K562 (cell line): ENCODE measurements at regions not wholly inside any gene's neighbourhood (a gene's known extent, or its start where the extent isn't known, plus 50 kb on each side); places are given as distances from the start of the nearest gene placed in this dataset.

ENCODE experiments used
- ATAC-seq: fragments of 200-7000 bp; cut with Tn5 transposase; 3 replicates; pipeline ENCODE4 v1.9.1; 2020; ENCODE audit warnings: moderate library complexity
- BruUV-seq: library from RNA; stranded (reverse); fragments of 400-500 nt; replicated peaks from 2 replicates; lab custom pipeline; 2021; lab: Mats Ljungman, UMichigan
- CTCF ChIA-PET: fragments of 300-600 bp; formaldehyde crosslinking; extraction: SDS; loops from one replicate; lab custom pipeline; 2021; ENCODE audit warnings: low intra/inter-chr PET ratio; lab: Yijun Ruan, JAX
- POLR2A ChIA-PET: fragments of 300-600, 350-650 bp; sonication (Branson Sonifier 250); formaldehyde crosslinking; extraction: SDS; loops from one replicate; lab custom pipeline; 2021; ENCODE audit warnings: antibody characterized with exemption, inconsistent platforms; lab: Yijun Ruan, JAX
- DNase-seq, 4 experiments: peaks; one replicate each; pipeline versions ENCODE4 v3.0.0 to v3.0.0-alpha.2; 2011 to 2018; ENCODE audit warnings: low spot score in 3 of 4, mixed read lengths in 3 of 4; ENCODE audit errors: extremely low read depth in 1 of 4
- FAIRE-seq: peaks from 2 replicates; lab custom pipeline; 2011; peaks lifted over from hg19 to GRCh38; lab: Jason Lieb, UNC
- H2AFZ ChIP-seq: 2 replicates; pipeline ENCODE4 v1.6.0; 2011; ENCODE audit warnings: low read depth, low read length, control low read depth, inconsistent platforms
- H3K27ac ChIP-seq: fragments of 200-600 bp; 3 replicates; pipeline ENCODE4 v1.8.0; 2011; ENCODE audit warnings: low read depth, mild to moderate bottlenecking, control low read depth, inconsistent platforms, low read length, moderate library complexity, mixed read lengths; ENCODE audit errors: extremely low read depth
- H3K27me3 ChIP-seq, 2 experiments: fragments of 300-600 bp in 1 of 2; 2 replicates in 1 of 2; 3 replicates in 1 of 2; pipeline versions ENCODE4 v1.6.0 to v1.8.0; 2011; ENCODE audit warnings: inconsistent platforms in 2 of 2, low read length in 2 of 2, mild to moderate bottlenecking in 1 of 2, mixed read lengths in 1 of 2, moderate library complexity in 1 of 2; ENCODE audit not compliant: control insufficient read depth in 2 of 2, insufficient read depth in 2 of 2
- H3K36me3 ChIP-seq: fragments of 300-600 bp; 3 replicates; pipeline ENCODE4 v1.8.0; 2011; ENCODE audit warnings: mild to moderate bottlenecking, low read length, inconsistent platforms; ENCODE audit not compliant: control insufficient read depth, insufficient read depth
- H3K4me1 ChIP-seq, 2 experiments: fragments of 200-600 bp in 1 of 2; replicated peaks in 1 of 2; 2 replicates in 1 of 2; 3 replicates in 1 of 2; pipeline versions ENCODE4 v1.5.1 to v1.8.0; 2011; ENCODE audit warnings: inconsistent platforms in 2 of 2, low read length in 2 of 2, mild to moderate bottlenecking in 1 of 2, mixed read lengths in 1 of 2, moderate library complexity in 1 of 2; ENCODE audit not compliant: control insufficient read depth in 2 of 2, insufficient read depth in 2 of 2
- H3K4me2 ChIP-seq: 2 replicates; pipeline ENCODE4 v1.6.1; 2011; ENCODE audit warnings: low read length, control low read depth, inconsistent platforms, mixed read lengths; ENCODE audit not compliant: insufficient read depth
- H3K4me3 ChIP-seq: fragments of 200-600 bp; sonication (generic), shearing (Covaris generic); 2 replicates; pipeline ENCODE4 v1.5.1; 2016; ENCODE audit warnings: control low read depth, inconsistent platforms
- H3K79me2 ChIP-seq: fragments of 200-600 bp; 3 replicates; pipeline ENCODE4 v1.8.0; 2011; ENCODE audit warnings: low read length, inconsistent platforms; ENCODE audit not compliant: control insufficient read depth, insufficient read depth
- H3K9ac ChIP-seq, 2 experiments: 2 replicates each; pipeline versions ENCODE4 v1.6.0 to v1.6.1; 2011; ENCODE audit warnings: low read depth in 2 of 2, low read length in 2 of 2, control low read depth in 1 of 2, inconsistent platforms in 1 of 2, mild to moderate bottlenecking in 1 of 2, mixed read lengths in 1 of 2; ENCODE audit not compliant: insufficient read depth in 1 of 2
- H3K9me1 ChIP-seq: one replicate; pipeline ENCODE4 v1.6.0; 2011; ENCODE audit warnings: inconsistent platforms, mild to moderate bottlenecking, low read length, moderate library complexity; ENCODE audit not compliant: control insufficient read depth, insufficient read depth
- H3K9me3 ChIP-seq: replicated peaks from 2 replicates; pipeline ENCODE4 v1.5.1; 2011; ENCODE audit warnings: low read depth, low read length, inconsistent platforms; ENCODE audit not compliant: control insufficient read depth, insufficient read depth
- H4K20me1 ChIP-seq: replicated peaks from 2 replicates; pipeline ENCODE4 v1.6.1; 2011; ENCODE audit warnings: low read length, inconsistent platforms, mixed read lengths; ENCODE audit not compliant: control insufficient read depth, insufficient read depth
- BRCA1 ChIP-seq, 2 experiments: fragments of 450-650 bp in 1 of 2; sonication (generic) in 1 of 2; formaldehyde crosslinking in 1 of 2; IDR thresholded peaks; 2 replicates each; pipeline versions ENCODE4 v1.5.0 to v1.6.1; 2017 to 2020; ENCODE audit warnings: mild to moderate bottlenecking in 1 of 2, missing genetic modification reagents in 1 of 2
- CXXC5 ChIP-seq: fragments of 250-450 bp; sonication (Bioruptor Pico); IDR thresholded peaks from 2 replicates; pipeline ENCODE4 v1.8.0; 2022; ENCODE audit warnings: inconsistent platforms, mild to moderate bottlenecking, moderate library complexity
- EHMT2 ChIP-seq: fragments of 450-650 bp; IDR thresholded peaks from 2 replicates; pipeline ENCODE4 v1.6.1; 2018; ENCODE audit warnings: antibody characterized with exemption
- ELF1 ChIP-seq: fragments of 200-800 bp; sonication (Bioruptor generic); IDR thresholded peaks from 2 replicates; pipeline ENCODE4 v1.6.1; 2016; ENCODE audit warnings: missing genetic modification characterization, missing compliant biosample characterization
- LEF1 ChIP-seq: fragments of 450-650 bp; IDR thresholded peaks from 2 replicates; pipeline ENCODE4 v1.6.1; 2016; ENCODE audit warnings: mild to moderate bottlenecking
- MAFG ChIP-seq: fragments of 450-650 bp; conservative IDR thresholded peaks from 2 replicates; pipeline ENCODE4 v1.6.1; 2016; ENCODE audit warnings: missing genetic modification characterization, missing compliant biosample characterization
- NFXL1 ChIP-seq: fragments of 450-650 bp; formaldehyde crosslinking; IDR thresholded peaks from 2 replicates; pipeline ENCODE4 v1.4.0; 2021; ENCODE audit warnings: mild to moderate bottlenecking
- NR1H2 ChIP-seq: sonication (generic); formaldehyde crosslinking; IDR thresholded peaks from 2 replicates; pipeline ENCODE4 v1.4.0; 2020; ENCODE audit warnings: mild to moderate bottlenecking, missing genetic modification reagents
- SNIP1 ChIP-seq: fragments of 450-650 bp; IDR thresholded peaks from 2 replicates; pipeline ENCODE4 v1.7.1; 2017; ENCODE audit warnings: low read depth, mild to moderate bottlenecking
- ZNF140 ChIP-seq: fragments of 250-450 bp; sonication (Bioruptor Pico); IDR thresholded peaks from 2 replicates; pipeline ENCODE4 v1.8.0; 2021; ENCODE audit warnings: moderate library complexity, mild to moderate bottlenecking, inconsistent platforms
- WGBS: fragments of 100-300 bp; shearing (Covaris generic); methylation state at CpG from one replicate; pipeline ENCODE4 v1.1.6; 2016; ENCODE audit warnings: low coverage, mixed read lengths; ENCODE audit not compliant: insufficient coverage; ENCODE audit errors: missing lambda C conversion rate; 5-methylcytosine and 5-hydroxymethylcytosine counted together
- in situ Hi-C: fragments of 300-500 bp; cut with MboI; formaldehyde crosslinking; loops from 4 replicates; pipeline ENCODE4 v1.15.0; 2018; ENCODE audit warnings: inconsistent platforms, mixed read lengths
- intact Hi-C: fragments of 100-400 bp; cut with micrococcal nuclease; formaldehyde crosslinking; loops from 2 replicates; pipeline ENCODE4 v1.14.2; 2022
- TF ChIP-seq, protein P1 (sequence below): sonication (generic); formaldehyde crosslinking; IDR thresholded peaks from 2 replicates; pipeline ENCODE4 v1.8.1; 2023; ENCODE audit warnings: mild to moderate bottlenecking, missing genetic modification reagents
- TF ChIP-seq, protein P2 (sequence below): sonication (generic); formaldehyde crosslinking; IDR thresholded peaks from 2 replicates; pipeline ENCODE4 v1.8.0; 2022; ENCODE audit warnings: mild to moderate bottlenecking, missing genetic modification reagents

DNA sequence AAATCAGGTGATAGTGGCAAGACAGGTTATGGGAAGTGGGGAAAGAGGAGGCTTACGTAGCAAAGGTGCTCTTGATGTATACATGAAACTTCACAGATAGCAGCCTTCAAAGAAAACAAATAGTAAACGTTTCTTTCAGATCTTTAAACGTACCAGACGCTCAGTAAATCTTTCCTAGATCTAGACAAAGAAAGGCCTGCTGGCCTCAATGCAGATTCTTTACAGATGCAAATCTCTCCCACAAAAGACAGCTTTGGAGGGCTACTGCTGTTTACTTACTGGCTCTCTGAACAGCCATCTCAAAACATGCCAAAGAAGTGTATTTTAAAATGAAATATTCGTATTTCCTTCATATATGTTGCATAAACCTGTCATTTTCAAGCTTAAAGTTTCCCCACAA is 1279.9 kb upstream of the NRXN1 start:
- POLR2A ChIA-PET: no interaction called here
- intact Hi-C loops: no loop called here

More for the DNA sequence above, 1279.9 kb upstream of the NRXN1 start:
- no peaks in the 10 kb centered on the region for H4K20me1 ChIP-seq
- no peak overlapping the region for H3K4me2 ChIP-seq
- no peak for TF ChIP-seq SNIP1
- no peak for TF ChIP-seq EHMT2
- TF ChIP-seq CXXC5 (CRISPR knock-in tag): no peak
- TF ChIP-seq, protein P1, sequence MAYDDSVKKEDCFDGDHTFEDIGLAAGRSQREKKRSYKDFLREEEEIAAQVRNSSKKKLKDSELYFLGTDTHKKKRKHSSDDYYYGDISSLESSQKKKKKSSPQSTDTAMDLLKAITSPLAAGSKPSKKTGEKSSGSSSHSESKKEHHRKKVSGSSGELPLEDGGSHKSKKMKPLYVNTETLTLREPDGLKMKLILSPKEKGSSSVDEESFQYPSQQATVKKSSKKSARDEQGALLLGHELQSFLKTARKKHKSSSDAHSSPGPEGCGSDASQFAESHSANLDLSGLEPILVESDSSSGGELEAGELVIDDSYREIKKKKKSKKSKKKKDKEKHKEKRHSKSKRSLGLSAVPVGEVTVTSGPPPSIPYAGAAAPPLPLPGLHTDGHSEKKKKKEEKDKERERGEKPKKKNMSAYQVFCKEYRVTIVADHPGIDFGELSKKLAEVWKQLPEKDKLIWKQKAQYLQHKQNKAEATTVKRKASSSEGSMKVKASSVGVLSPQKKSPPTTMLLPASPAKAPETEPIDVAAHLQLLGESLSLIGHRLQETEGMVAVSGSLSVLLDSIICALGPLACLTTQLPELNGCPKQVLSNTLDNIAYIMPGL (CRISPR knock-in tag): no peak
- TF ChIP-seq NR1H2 (CRISPR knock-in tag): no peak
- TF ChIP-seq LEF1: no peak
- TF ChIP-seq MAFG: no peak
- TF ChIP-seq ZNF140: no peak
- no peak for TF ChIP-seq NFXL1
- no peak for TF ChIP-seq ELF1 (tag)
- TF ChIP-seq, protein P2, sequence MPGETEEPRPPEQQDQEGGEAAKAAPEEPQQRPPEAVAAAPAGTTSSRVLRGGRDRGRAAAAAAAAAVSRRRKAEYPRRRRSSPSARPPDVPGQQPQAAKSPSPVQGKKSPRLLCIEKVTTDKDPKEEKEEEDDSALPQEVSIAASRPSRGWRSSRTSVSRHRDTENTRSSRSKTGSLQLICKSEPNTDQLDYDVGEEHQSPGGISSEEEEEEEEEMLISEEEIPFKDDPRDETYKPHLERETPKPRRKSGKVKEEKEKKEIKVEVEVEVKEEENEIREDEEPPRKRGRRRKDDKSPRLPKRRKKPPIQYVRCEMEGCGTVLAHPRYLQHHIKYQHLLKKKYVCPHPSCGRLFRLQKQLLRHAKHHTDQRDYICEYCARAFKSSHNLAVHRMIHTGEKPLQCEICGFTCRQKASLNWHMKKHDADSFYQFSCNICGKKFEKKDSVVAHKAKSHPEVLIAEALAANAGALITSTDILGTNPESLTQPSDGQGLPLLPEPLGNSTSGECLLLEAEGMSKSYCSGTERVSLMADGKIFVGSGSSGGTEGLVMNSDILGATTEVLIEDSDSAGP (CRISPR knock-in tag): no peak
- no peak for TF ChIP-seq BRCA1 (IDR thresholded peaks at IDR 0.05)
- no peak for TF ChIP-seq BRCA1 (CRISPR knock-in tag; IDR thresholded peaks at IDR 0.05)
- WGBS: 0% methylated on average over 5 of the region's 5 CpGs
- H3K27ac ChIP-seq: no peak overlapping the region
- DNase-seq: no peak
- ATAC-seq: no peak
- in situ Hi-C loops: no loop called here
- H3K79me2 ChIP-seq: no peaks in the 10 kb centered on the region
- CTCF ChIA-PET: no interaction called here
- no peak overlapping the region for H2AFZ ChIP-seq
- no peak overlapping the region for H3K9ac ChIP-seq
- no peaks in the 10 kb centered on the region for H3K27me3 ChIP-seq
- no peaks in the 10 kb centered on the region for H3K36me3 ChIP-seq
- H3K9me3 ChIP-seq: no peaks in the 10 kb centered on the region
- no peaks in the 10 kb centered on the region for H3K4me1 ChIP-seq
- no TSS peak for BruUV-seq
- H3K4me3 ChIP-seq: no peak overlapping the region
- no peaks in the 10 kb centered on the region for H3K9me1 ChIP-seq
- no peak for FAIRE-seq
